Stimulated activated effector memory CD8-positive, alpha-beta T cell treated with anti-CD3 and anti-CD28 coated beads, Interleukin-12 subunit alpha, Interleukin-12 subunit beta, amount 100 ng/mL, for 72 hours (primary cell): ENCODE measurements at regions not wholly inside any gene's neighbourhood (a gene's known extent, or its start where the extent isn't known, plus 50 kb on each side); places are given as distances from the start of the nearest gene placed in this dataset.

ENCODE experiments used
- ATAC-seq: fragments of 150-1000 bp; cut with Tn5 transposase; 2 replicates; pipeline ENCODE4 v1.10.0; 2021
- DNase-seq, 2 donors: peaks; one replicate each; pipeline ENCODE4 v3.0.0; 2021 to 2022; ENCODE audit warnings: low spot score in 2 of 2
- H3K27ac Mint-ChIP-seq: one replicate; pipeline ENCODE4 v1.8.0; 2022; ENCODE audit warnings: mild to moderate bottlenecking, mixed read lengths
- H3K36me3 Mint-ChIP-seq: one replicate; pipeline ENCODE4 v1.8.0; 2022; ENCODE audit warnings: mild to moderate bottlenecking, mixed read lengths
- H3K4me1 Mint-ChIP-seq: one replicate; pipeline ENCODE4 v1.8.0; 2022; ENCODE audit warnings: mixed read lengths
- H3K4me3 Mint-ChIP-seq: one replicate; pipeline ENCODE4 v1.8.0; 2022; ENCODE audit warnings: mild to moderate bottlenecking, mixed read lengths
- H3K9me3 Mint-ChIP-seq: one replicate; pipeline ENCODE4 v1.8.0; 2022; ENCODE audit warnings: mixed read lengths

- Mint-ChIP-seq H3K4me1 (no peaks in the 10 kb centered on the region), H3K4me3 (no peak overlapping the region), H3K36me3 (peaks cover 80% of the 10 kb centered on the region), H3K27ac (no peak overlapping the region), H3K9me3 (no peaks in the 10 kb centered on the region)
- ATAC-seq: no peak
- no peak for DNase-seq
Observed at GRCh38 chr2:159851941-159852340, 53.9 kb upstream of the CD302 start.

- DNase-seq (no peak), ATAC-seq (no peak)
- peaks cover 77% of the 10 kb centered on the region for H3K36me3 Mint-ChIP-seq
- H3K4me1 Mint-ChIP-seq: no peaks in the 10 kb centered on the region
- no peak overlapping the region for H3K27ac Mint-ChIP-seq
- H3K9me3 Mint-ChIP-seq: no peaks in the 10 kb centered on the region
- H3K4me3 Mint-ChIP-seq: no peak overlapping the region
Observed at GRCh38 chr2:159850789-159851188, 52.8 kb upstream of the CD302 start.

GRCh38 chr2:159849160-159849813, 51.3 kb upstream of the CD302 start:
- Mint-ChIP-seq H3K27ac (no peak overlapping the region), H3K4me3 (no peak overlapping the region), H3K9me3 (no peaks in the 10 kb centered on the region), H3K36me3 (peaks cover 71% of the 10 kb centered on the region), H3K4me1 (no peaks in the 10 kb centered on the region)
- ATAC-seq (no peak), DNase-seq (no peak)
